Mesothelial cell of epicardium (in vitro differentiated cells): ENCODE measurements at regions not wholly inside any gene's neighbourhood (a gene's known extent, or its start where the extent isn't known, plus 50 kb on each side); places are given as distances from the start of the nearest gene placed in this dataset.

Source experiments
- DNase-seq, 2 experiments: peaks; one replicate each; pipeline ENCODE4 v3.0.0; 2021; ENCODE audit warnings: low spot score in 2 of 2; ENCODE audit not compliant: unreplicated experiment in 2 of 2
- H3K27ac Mint-ChIP-seq: 2 replicates; pipeline ENCODE4 v1.8.0; 2021; ENCODE audit warnings: mixed read lengths
- H3K27me3 Mint-ChIP-seq: 2 replicates; pipeline ENCODE4 v1.8.0; 2021; ENCODE audit warnings: low read depth, mixed read lengths
- H3K36me3 Mint-ChIP-seq: 2 replicates; pipeline ENCODE4 v1.8.0; 2021; ENCODE audit warnings: mixed read lengths
- H3K4me1 Mint-ChIP-seq: 2 replicates; pipeline ENCODE4 v1.8.0; 2021; ENCODE audit warnings: mixed read lengths
- H3K4me3 Mint-ChIP-seq: 2 replicates; pipeline ENCODE4 v1.8.0; 2021; ENCODE audit warnings: mild to moderate bottlenecking, moderate library complexity, mixed read lengths
- H3K9me3 Mint-ChIP-seq: 2 replicates; pipeline ENCODE4 v1.8.0; 2021; ENCODE audit warnings: mixed read lengths
- CTCF ChIP-seq: fragments of 200-600 bp; sonication (generic); IDR thresholded peaks from one replicate; pipeline ENCODE4 v1.5.0; 2021; ENCODE audit warnings: antibody characterized with exemption; ENCODE audit not compliant: unreplicated experiment

DNA sequence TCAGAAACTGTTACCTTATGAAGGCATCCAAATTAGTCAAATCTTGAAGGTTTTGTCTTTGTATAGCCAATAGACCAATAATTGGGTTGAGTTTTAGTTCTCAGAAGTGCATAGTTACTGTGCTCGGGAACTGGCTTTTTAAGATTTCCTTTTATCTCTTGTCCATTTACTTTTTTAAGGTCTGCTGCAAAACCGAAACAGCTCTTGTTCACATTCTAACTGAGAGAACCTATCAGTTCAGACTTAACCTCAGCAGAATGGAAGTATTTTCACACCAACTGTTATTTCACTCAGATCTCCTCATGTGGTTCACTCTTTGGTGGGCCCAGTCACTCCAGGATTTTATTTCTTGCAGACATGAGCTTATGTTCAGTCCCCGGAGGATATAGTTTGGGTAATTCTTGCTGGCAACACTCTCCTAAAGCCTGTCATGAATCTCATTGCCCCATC is 55.5 kb downstream of the TPBG start:
- H3K36me3 Mint-ChIP-seq: no peaks in the 10 kb centered on the region
- no peaks in the 10 kb centered on the region for H3K9me3 Mint-ChIP-seq
- peaks cover 4% of the 10 kb centered on the region for H3K4me1 Mint-ChIP-seq
- no peak for DNase-seq
- no peak for TF ChIP-seq CTCF
- no peak overlapping the region for H3K27ac Mint-ChIP-seq
- no peaks in the 10 kb centered on the region for H3K27me3 Mint-ChIP-seq
- H3K4me3 Mint-ChIP-seq: no peak overlapping the region

DNA sequence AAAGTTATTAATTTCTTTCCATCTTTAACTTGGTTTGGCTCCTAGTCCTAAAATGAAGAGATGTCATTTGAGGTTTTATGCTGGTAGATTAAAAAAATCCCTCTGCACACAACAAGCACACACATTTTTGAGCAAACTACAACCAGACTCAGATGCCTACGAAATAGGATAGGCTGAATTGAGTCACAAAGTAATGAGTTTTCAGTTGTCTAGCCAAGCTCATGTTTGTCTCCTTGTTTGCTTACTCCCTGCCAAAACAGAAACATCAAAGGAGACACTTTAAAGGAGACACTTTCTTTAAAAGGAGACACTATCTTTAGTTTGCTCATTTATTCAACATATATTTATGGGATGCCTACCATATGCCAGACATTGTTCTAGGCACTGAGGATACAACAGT is 56.2 kb downstream of the TPBG start:
- Mint-ChIP-seq H3K27me3 (no peaks in the 10 kb centered on the region), H3K4me1 (peaks cover 4% of the 10 kb centered on the region), H3K4me3 (no peak overlapping the region), H3K27ac (no peak overlapping the region), H3K36me3 (no peaks in the 10 kb centered on the region), H3K9me3 (no peaks in the 10 kb centered on the region)
- TF ChIP-seq CTCF: no peak
- DNase-seq: no peak

- no peaks in the 10 kb centered on the region for H3K9me3 Mint-ChIP-seq
- peaks cover 7% of the 10 kb centered on the region for H3K4me1 Mint-ChIP-seq
- no peak for TF ChIP-seq CTCF
- DNase-seq: no peak
- H3K36me3 Mint-ChIP-seq: no peaks in the 10 kb centered on the region
- no peaks in the 10 kb centered on the region for H3K27me3 Mint-ChIP-seq
- H3K4me3 Mint-ChIP-seq: no peak overlapping the region
- H3K27ac Mint-ChIP-seq: no peak overlapping the region
Measured at GRCh38 chr6:82430611-82431010, 67.0 kb downstream of the TPBG start.

- H3K27me3 Mint-ChIP-seq: no peaks in the 10 kb centered on the region
- no peak for TF ChIP-seq CTCF
- H3K4me3 Mint-ChIP-seq: no peak overlapping the region
Measured at GRCh38 chr6:82436740-82437139, 73.1 kb downstream of the TPBG start.

GRCh38 chr6:82437701-82438100 is 74.1 kb downstream of the TPBG start:
- no peak for TF ChIP-seq CTCF
- no peaks in the 10 kb centered on the region for H3K36me3 Mint-ChIP-seq
- no peaks in the 10 kb centered on the region for H3K9me3 Mint-ChIP-seq
- no peak overlapping the region for H3K27ac Mint-ChIP-seq
- DNase-seq: no peak
- peaks cover 2% of the 10 kb centered on the region for H3K4me1 Mint-ChIP-seq
- H3K27me3 Mint-ChIP-seq: no peaks in the 10 kb centered on the region
- H3K4me3 Mint-ChIP-seq: no peak overlapping the region

More at GRCh38 chr6:82436740-82437139, 73.1 kb downstream of the TPBG start:
- DNase-seq: no peak
- Mint-ChIP-seq H3K9me3 (no peaks in the 10 kb centered on the region), H3K27ac (no peak overlapping the region), H3K4me1 (peaks cover 2% of the 10 kb centered on the region), H3K36me3 (no peaks in the 10 kb centered on the region)
